Lower leg skin (tissue), 4 donors: ENCODE measurements at regions not wholly inside any gene's neighbourhood (a gene's known extent, or its start where the extent isn't known, plus 50 kb on each side); places are given as distances from the start of the nearest gene placed in this dataset.

Experiments
- DNase-seq, 2 donors: peaks; one replicate each; pipeline ENCODE4 v3.0.0-alpha.2; 2019; ENCODE audit warnings: low spot score in 2 of 2
- H3K4me3 ChIP-seq: fragments of 200-600 bp; sonication (generic); 2 replicates; pipeline ENCODE4 v1.5.1; 2017; ENCODE audit warnings: mild to moderate bottlenecking, low read depth; ENCODE audit not compliant: poor library complexity, severe bottlenecking
- POLR2A ChIP-seq, 2 donors: fragments of 450-650 bp; IDR thresholded peaks; one replicate each; pipeline ENCODE4 v1.6.1; 2016 to 2017; ENCODE audit warnings: antibody characterized with exemption in 2 of 2, mild to moderate bottlenecking in 1 of 2, moderate library complexity in 1 of 2
- WGBS, 2 donors: methylation state at CpG; one replicate each; pipeline ENCODE4 v1.1.5; 2018; 5-methylcytosine and 5-hydroxymethylcytosine counted together
- intact Hi-C: fragments of 100-400 bp; cut with DNase I; formaldehyde crosslinking; loops from one replicate; pipeline ENCODE4 v1.15.0; 2023; ENCODE audit warnings: low total_unique reads
- TF ChIP-seq, protein P1 (sequence below), 3 donors: fragments of 450-650 bp; IDR thresholded peaks; one replicate each; pipeline ENCODE4 v1.5.1; 2016; ENCODE audit warnings: antibody characterized with exemption in 3 of 3, mild to moderate bottlenecking in 3 of 3, moderate library complexity in 2 of 3

DNA sequence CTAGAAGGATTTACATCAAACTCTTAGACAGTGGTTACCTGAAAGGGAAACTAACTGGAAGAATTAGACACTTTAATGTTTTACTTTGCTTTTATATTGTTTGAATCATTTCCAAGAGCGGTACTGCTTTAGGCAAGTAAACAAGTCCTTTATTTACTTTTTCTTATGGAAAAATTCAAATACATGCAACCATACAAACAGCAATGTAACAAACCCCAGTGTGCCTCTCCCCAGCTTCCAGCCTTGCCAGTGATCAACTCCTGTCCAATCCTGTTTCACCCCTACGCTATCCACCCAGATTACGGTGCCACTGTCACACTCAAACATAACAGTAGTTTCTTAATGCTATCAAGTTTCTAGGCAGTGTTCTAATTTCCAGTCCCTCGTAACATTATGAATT lies 85.9 kb downstream of the C16orf95 start:
- no peak for DNase-seq
- TF ChIP-seq POLR2A (IDR thresholded peaks at IDR 0.05): no peak
- TF ChIP-seq, protein P1, sequence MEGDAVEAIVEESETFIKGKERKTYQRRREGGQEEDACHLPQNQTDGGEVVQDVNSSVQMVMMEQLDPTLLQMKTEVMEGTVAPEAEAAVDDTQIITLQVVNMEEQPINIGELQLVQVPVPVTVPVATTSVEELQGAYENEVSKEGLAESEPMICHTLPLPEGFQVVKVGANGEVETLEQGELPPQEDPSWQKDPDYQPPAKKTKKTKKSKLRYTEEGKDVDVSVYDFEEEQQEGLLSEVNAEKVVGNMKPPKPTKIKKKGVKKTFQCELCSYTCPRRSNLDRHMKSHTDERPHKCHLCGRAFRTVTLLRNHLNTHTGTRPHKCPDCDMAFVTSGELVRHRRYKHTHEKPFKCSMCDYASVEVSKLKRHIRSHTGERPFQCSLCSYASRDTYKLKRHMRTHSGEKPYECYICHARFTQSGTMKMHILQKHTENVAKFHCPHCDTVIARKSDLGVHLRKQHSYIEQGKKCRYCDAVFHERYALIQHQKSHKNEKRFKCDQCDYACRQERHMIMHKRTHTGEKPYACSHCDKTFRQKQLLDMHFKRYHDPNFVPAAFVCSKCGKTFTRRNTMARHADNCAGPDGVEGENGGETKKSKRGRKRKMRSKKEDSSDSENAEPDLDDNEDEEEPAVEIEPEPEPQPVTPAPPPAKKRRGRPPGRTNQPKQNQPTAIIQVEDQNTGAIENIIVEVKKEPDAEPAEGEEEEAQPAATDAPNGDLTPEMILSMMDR (IDR thresholded peaks at IDR 0.05): no peak
- intact Hi-C loops: no loop called here
- WGBS, 2 donors: 82 to 90% methylated on average over 4 of the region's 4 CpGs
- no peak overlapping the region for H3K4me3 ChIP-seq

GRCh38 chr16:87231911-87232310 lies 85.3 kb downstream of the C16orf95 start:
- H3K4me3 ChIP-seq: no peak overlapping the region
- WGBS, 2 donors: 83 to 100% methylated on average over 1 of the region's 1 CpG
- DNase-seq: no peak
- TF ChIP-seq, protein P1 (IDR thresholded peaks at IDR 0.05): no peak
- TF ChIP-seq POLR2A (IDR thresholded peaks at IDR 0.05): no peak
- intact Hi-C loops: no loop called here

DNA sequence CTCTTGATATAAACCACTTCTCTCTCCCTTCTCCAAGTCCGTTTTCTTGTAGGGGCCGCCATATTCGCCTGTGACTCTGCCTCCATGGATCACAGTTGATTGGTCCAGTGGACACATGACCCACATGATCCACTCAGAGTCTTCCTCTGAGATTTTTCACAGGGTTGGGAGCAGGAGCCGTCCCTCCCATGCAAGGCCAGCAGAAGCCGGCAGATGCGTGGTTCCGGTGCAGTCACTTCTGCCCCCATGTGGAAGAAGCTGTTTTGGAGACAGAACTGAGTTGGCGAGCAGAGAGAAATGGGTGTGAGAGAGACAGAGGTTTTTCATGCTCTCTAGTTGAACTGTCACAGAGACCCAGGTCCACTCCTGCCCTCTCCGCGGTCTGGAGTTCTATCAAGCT lies 83.3 kb downstream of the C16orf95 start:
- intact Hi-C loops: no loop called here
- peak in 1 of 2 donors; percentile 48 for DNase-seq
- 67 to 73% methylated on average over 10 of the region's 10 CpGs for WGBS, 2 donors
- H3K4me3 ChIP-seq: no peak overlapping the region
- no peak for TF ChIP-seq POLR2A (IDR thresholded peaks at IDR 0.05)
- TF ChIP-seq, protein P1 (IDR thresholded peaks at IDR 0.05): no peak

- 69 to 80% methylated on average over 8 of the region's 8 CpGs for WGBS, 2 donors
- H3K4me3 ChIP-seq: no peak overlapping the region
- intact Hi-C loops: no loop called here
- TF ChIP-seq POLR2A (IDR thresholded peaks at IDR 0.05): no peak
- TF ChIP-seq, protein P1 (IDR thresholded peaks at IDR 0.05): no peak
- DNase-seq: peak in 1 of 2 donors; percentile 76
These were observed 82.6 kb downstream of the C16orf95 start for GRCh38 chr16:87234601-87235000.

- no peak overlapping the region for H3K4me3 ChIP-seq
- intact Hi-C loops: no loop called here
- DNase-seq: peak in 1 of 2 donors; percentile 81
- TF ChIP-seq, protein P1 (IDR thresholded peaks at IDR 0.05): no peak
- TF ChIP-seq POLR2A (IDR thresholded peaks at IDR 0.05): no peak
- 73 to 76% methylated on average over 15 of the region's 15 CpGs for WGBS, 2 donors
These were observed 81.2 kb downstream of the C16orf95 start for GRCh38 chr16:87235810-87236515.
